Central memory CD8-positive, alpha-beta T cell (primary cell): ENCODE measurements at regions not wholly inside any gene's neighbourhood (a gene's known extent, or its start where the extent isn't known, plus 50 kb on each side); places are given as distances from the start of the nearest gene placed in this dataset.

Source experiments
- ATAC-seq: fragments of 150-1000 bp; cut with Tn5 transposase; replicated peaks from 2 replicates; pipeline ENCODE4 v1.10.0; 2022; ENCODE audit warnings: mild to moderate bottlenecking, moderate FRiP score, moderate number of reproducible peaks; ENCODE audit not compliant: poor library complexity, severe bottlenecking; ENCODE audit errors: extremely low read depth
- DNase-seq, 2 donors: peaks; one replicate each; pipeline ENCODE4 v3.0.0; 2021; ENCODE audit warnings: low spot score in 2 of 2
- H3K27ac Mint-ChIP-seq: one replicate; pipeline ENCODE4 v1.8.0; 2022; ENCODE audit warnings: low read depth, mild to moderate bottlenecking, moderate library complexity, mixed read lengths
- H3K27me3 Mint-ChIP-seq: one replicate; pipeline ENCODE4 v1.8.0; 2022; ENCODE audit warnings: mixed read lengths
- H3K36me3 Mint-ChIP-seq: one replicate; pipeline ENCODE4 v1.8.0; 2022; ENCODE audit warnings: mild to moderate bottlenecking, moderate library complexity, mixed read lengths; ENCODE audit not compliant: insufficient read depth
- H3K4me1 Mint-ChIP-seq: one replicate; pipeline ENCODE4 v1.8.0; 2022; ENCODE audit warnings: mixed read lengths
- H3K4me3 Mint-ChIP-seq: one replicate; pipeline ENCODE4 v1.8.0; 2022; ENCODE audit warnings: mild to moderate bottlenecking, moderate library complexity, mixed read lengths
- H3K9me3 Mint-ChIP-seq: one replicate; pipeline ENCODE4 v1.8.0; 2022; ENCODE audit warnings: mixed read lengths

GRCh38 chr2:123245156-123245555 is 779.9 kb upstream of the CNTNAP5 start:
- Mint-ChIP-seq H3K9me3 (peaks cover 36% of the 10 kb centered on the region), H3K36me3 (no peaks in the 10 kb centered on the region), H3K4me1 (no peaks in the 10 kb centered on the region), H3K4me3 (no peak overlapping the region), H3K27ac (no peak overlapping the region), H3K27me3 (no peaks in the 10 kb centered on the region)
- DNase-seq (no peak), ATAC-seq (no peak)

GRCh38 chr2:123258877-123259539 is 766.1 kb upstream of the CNTNAP5 start:
- Mint-ChIP-seq H3K36me3 (peaks cover 2% of the 10 kb centered on the region), H3K27ac (no peak overlapping the region), H3K27me3 (no peaks in the 10 kb centered on the region), H3K9me3 (peaks cover 9% of the 10 kb centered on the region), H3K4me1 (no peaks in the 10 kb centered on the region), H3K4me3 (no peak overlapping the region)
- DNase-seq (no peak), ATAC-seq (no peak)

- H3K27me3 Mint-ChIP-seq, result no peaks in the 10 kb centered on the region
- no peak overlapping the region for H3K27ac Mint-ChIP-seq
- no peak overlapping the region for H3K4me3 Mint-ChIP-seq
- H3K4me1 Mint-ChIP-seq, result no peaks in the 10 kb centered on the region
- ATAC-seq, result no peak
- H3K36me3 Mint-ChIP-seq, result no peaks in the 10 kb centered on the region
- DNase-seq, result no peak
- H3K9me3 Mint-ChIP-seq, result peaks cover 17% of the 10 kb centered on the region
These were observed 762.2 kb upstream of the CNTNAP5 start for GRCh38 chr2:123262856-123263255.

GRCh38 chr2:123283431-123283830 is 741.7 kb upstream of the CNTNAP5 start:
- peaks cover 13% of the 10 kb centered on the region for H3K9me3 Mint-ChIP-seq
- H3K36me3 Mint-ChIP-seq, result no peaks in the 10 kb centered on the region
- ATAC-seq, result no peak
- no peaks in the 10 kb centered on the region for H3K4me1 Mint-ChIP-seq
- H3K27ac Mint-ChIP-seq, result no peak overlapping the region
- no peaks in the 10 kb centered on the region for H3K27me3 Mint-ChIP-seq
- no peak overlapping the region for H3K4me3 Mint-ChIP-seq
- DNase-seq, result no peak

GRCh38 chr2:123303731-123304130 is 721.4 kb upstream of the CNTNAP5 start:
- ATAC-seq (no peak), DNase-seq (no peak)
- Mint-ChIP-seq H3K27me3 (no peaks in the 10 kb centered on the region), H3K4me3 (no peak overlapping the region), H3K36me3 (peaks cover 1% of the 10 kb centered on the region), H3K4me1 (no peaks in the 10 kb centered on the region), H3K9me3 (no peaks in the 10 kb centered on the region), H3K27ac (no peak overlapping the region)
